WTC11 (cell line): ENCODE measurements at regions not wholly inside any gene's neighbourhood (a gene's known extent, or its start where the extent isn't known, plus 50 kb on each side); places are given as distances from the start of the nearest gene placed in this dataset.

Experiments
- ATAC-seq: fragments of 200-7000 bp; cut with Tn5 transposase; 2 replicates; pipeline ENCODE4 v1.10.0; 2021; ENCODE audit warnings: mild to moderate bottlenecking, moderate library complexity
- CTCF ChIA-PET: fragments of 300-600 bp; sonication (Branson Sonifier 250); formaldehyde crosslinking; loops from one replicate; lab custom pipeline; 2021; ENCODE audit warnings: antibody characterized with exemption; lab: Charles Lee
- POLR2A ChIA-PET: fragments of 350-600 bp; sonication (Branson Sonifier 250); formaldehyde crosslinking; loops from one replicate; lab custom pipeline; 2021; ENCODE audit warnings: antibody characterized with exemption; lab: Charles Lee
- DNase-seq: peaks from one replicate; pipeline ENCODE4 v3.0.0; 2021; ENCODE audit warnings: low spot score
- H3K27ac Mint-ChIP-seq: 2 replicates; pipeline ENCODE4 v1.8.0; 2021; ENCODE audit warnings: mixed read lengths
- H3K27me3 Mint-ChIP-seq: 2 replicates; pipeline ENCODE4 v1.8.0; 2021; ENCODE audit warnings: low read depth, mild to moderate bottlenecking, moderate library complexity, mixed read lengths
- H3K36me3 Mint-ChIP-seq: 2 replicates; pipeline ENCODE4 v1.8.0; 2021; ENCODE audit warnings: mixed read lengths
- H3K4me1 Mint-ChIP-seq: 2 replicates; pipeline ENCODE4 v1.8.0; 2022; ENCODE audit warnings: mixed read lengths
- H3K4me3 Mint-ChIP-seq: 2 replicates; pipeline ENCODE4 v1.8.0; 2021; ENCODE audit warnings: mild to moderate bottlenecking, moderate library complexity, mixed read lengths
- H3K9me3 Mint-ChIP-seq: 2 replicates; pipeline ENCODE4 v1.8.0; 2021; ENCODE audit warnings: mixed read lengths
- AFF4 ChIP-seq: sonication (generic); formaldehyde crosslinking; IDR thresholded peaks from 2 replicates; pipeline ENCODE4 v1.8.1; 2023; ENCODE audit warnings: mild to moderate bottlenecking, missing genetic modification reagents, borderline replicate concordance
- ARID4B ChIP-seq: sonication (generic); formaldehyde crosslinking; IDR thresholded peaks from 2 replicates; pipeline ENCODE4 v1.8.0; 2023; ENCODE audit warnings: missing genetic modification reagents, mild to moderate bottlenecking, borderline replicate concordance
- E2F4 ChIP-seq: sonication (generic); formaldehyde crosslinking; IDR thresholded peaks from 2 replicates; pipeline ENCODE4 v1.8.1; 2022; ENCODE audit warnings: low read depth, mild to moderate bottlenecking, moderate library complexity, missing genetic modification reagents, borderline replicate concordance
- EMX1 ChIP-seq: fragments of 250-450 bp; sonication (Bioruptor Pico); IDR thresholded peaks from 2 replicates; pipeline ENCODE4 v1.8.0; 2021; ENCODE audit warnings: mild to moderate bottlenecking
- ETV6 ChIP-seq: sonication (generic); formaldehyde crosslinking; IDR thresholded peaks from 2 replicates; pipeline ENCODE4 v1.8.1; 2022; ENCODE audit warnings: mild to moderate bottlenecking, missing genetic modification reagents
- FOXP1 ChIP-seq: sonication (generic); formaldehyde crosslinking; IDR thresholded peaks from 2 replicates; pipeline ENCODE4 v1.8.0; 2022; ENCODE audit warnings: missing genetic modification reagents, mild to moderate bottlenecking, moderate library complexity, borderline replicate concordance
- GABPB1 ChIP-seq: sonication (generic); formaldehyde crosslinking; IDR thresholded peaks from 2 replicates; pipeline ENCODE4 v1.8.1; 2023; ENCODE audit warnings: mild to moderate bottlenecking, missing genetic modification reagents
- GRHL2 ChIP-seq: fragments of 250-450 bp; sonication (Bioruptor Pico); IDR thresholded peaks from 2 replicates; pipeline ENCODE4 v1.8.0; 2022; ENCODE audit warnings: mild to moderate bottlenecking, moderate library complexity; ENCODE audit not compliant: insufficient replicate concordance, severe bottlenecking
- KAT7 ChIP-seq: sonication (generic); formaldehyde crosslinking; IDR thresholded peaks from 2 replicates; pipeline ENCODE4 v1.8.1; 2023; ENCODE audit warnings: missing genetic modification reagents, mild to moderate bottlenecking, borderline replicate concordance
- PRRX2 ChIP-seq: fragments of 250-450 bp; sonication (Bioruptor Pico); IDR thresholded peaks from 2 replicates; pipeline ENCODE4 v1.8.0; 2021; ENCODE audit warnings: mild to moderate bottlenecking
- SMAD4 ChIP-seq: sonication (generic); formaldehyde crosslinking; IDR thresholded peaks from 2 replicates; pipeline ENCODE4 v1.8.0; 2022; ENCODE audit warnings: mild to moderate bottlenecking, missing genetic modification reagents
- SP1 ChIP-seq: sonication (generic); formaldehyde crosslinking; conservative IDR thresholded peaks from 2 replicates; pipeline ENCODE4 v1.8.1; 2022; ENCODE audit warnings: missing genetic modification reagents
- ZNF232 ChIP-seq: sonication (generic); formaldehyde crosslinking; IDR thresholded peaks from 2 replicates; pipeline ENCODE4 v1.8.0; 2022; ENCODE audit warnings: mild to moderate bottlenecking, missing genetic modification reagents
- ZNF263 ChIP-seq: sonication (generic); formaldehyde crosslinking; IDR thresholded peaks from 2 replicates; pipeline ENCODE4 v1.8.1; 2022; ENCODE audit warnings: low read depth, mild to moderate bottlenecking, moderate library complexity, missing genetic modification reagents
- ZSCAN18 ChIP-seq: fragments of 250-450 bp; sonication (Bioruptor Pico); IDR thresholded peaks from 2 replicates; pipeline ENCODE4 v2.1.2; 2022; ENCODE audit warnings: mild to moderate bottlenecking, moderate library complexity
- TF ChIP-seq, protein P1 (sequence below): sonication (generic); formaldehyde crosslinking; IDR thresholded peaks from 2 replicates; pipeline ENCODE4 v1.8.0; 2023; ENCODE audit warnings: missing genetic modification reagents
- TF ChIP-seq, protein P2 (sequence below): fragments of 250-450 bp; sonication (Bioruptor Pico); IDR thresholded peaks from 2 replicates; pipeline ENCODE4 v1.8.0; 2021; ENCODE audit warnings: mild to moderate bottlenecking

- ChIA-PET CTCF (no interaction called here), POLR2A (no interaction called here)
- TF ChIP-seq PRRX2: no peak
- TF ChIP-seq SP1 (CRISPR knock-in tag): no peak
- TF ChIP-seq KAT7 (CRISPR knock-in tag): no peak
- no peak for TF ChIP-seq AFF4 (CRISPR knock-in tag)
- no peak for TF ChIP-seq E2F4
- no peak for TF ChIP-seq GABPB1
- TF ChIP-seq ETV6 (CRISPR knock-in tag): no peak
- TF ChIP-seq FOXP1 (CRISPR knock-in tag): no peak
- no peak for TF ChIP-seq ZNF232 (CRISPR knock-in tag)
- TF ChIP-seq EMX1: no peak
- TF ChIP-seq ZSCAN18 (CRISPR knock-in tag): no peak
- no peak for TF ChIP-seq ARID4B
- TF ChIP-seq, protein P1, sequence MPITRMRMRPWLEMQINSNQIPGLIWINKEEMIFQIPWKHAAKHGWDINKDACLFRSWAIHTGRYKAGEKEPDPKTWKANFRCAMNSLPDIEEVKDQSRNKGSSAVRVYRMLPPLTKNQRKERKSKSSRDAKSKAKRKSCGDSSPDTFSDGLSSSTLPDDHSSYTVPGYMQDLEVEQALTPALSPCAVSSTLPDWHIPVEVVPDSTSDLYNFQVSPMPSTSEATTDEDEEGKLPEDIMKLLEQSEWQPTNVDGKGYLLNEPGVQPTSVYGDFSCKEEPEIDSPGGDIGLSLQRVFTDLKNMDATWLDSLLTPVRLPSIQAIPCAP (CRISPR knock-in tag): no peak
- no peak for TF ChIP-seq GRHL2 (CRISPR knock-in tag)
- TF ChIP-seq ZNF263: no peak
- TF ChIP-seq, protein P2, sequence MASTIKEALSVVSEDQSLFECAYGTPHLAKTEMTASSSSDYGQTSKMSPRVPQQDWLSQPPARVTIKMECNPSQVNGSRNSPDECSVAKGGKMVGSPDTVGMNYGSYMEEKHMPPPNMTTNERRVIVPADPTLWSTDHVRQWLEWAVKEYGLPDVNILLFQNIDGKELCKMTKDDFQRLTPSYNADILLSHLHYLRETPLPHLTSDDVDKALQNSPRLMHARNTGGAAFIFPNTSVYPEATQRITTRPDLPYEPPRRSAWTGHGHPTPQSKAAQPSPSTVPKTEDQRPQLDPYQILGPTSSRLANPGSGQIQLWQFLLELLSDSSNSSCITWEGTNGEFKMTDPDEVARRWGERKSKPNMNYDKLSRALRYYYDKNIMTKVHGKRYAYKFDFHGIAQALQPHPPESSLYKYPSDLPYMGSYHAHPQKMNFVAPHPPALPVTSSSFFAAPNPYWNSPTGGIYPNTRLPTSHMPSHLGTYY (CRISPR knock-in tag): no peak
- no peak for TF ChIP-seq SMAD4
- Mint-ChIP-seq H3K27me3 (peaks cover 9% of the 10 kb centered on the region), H3K36me3 (no peaks in the 10 kb centered on the region), H3K27ac (no peak overlapping the region), H3K4me1 (peaks cover 30% of the 10 kb centered on the region), H3K4me3 (no peak overlapping the region), H3K9me3 (no peaks in the 10 kb centered on the region; the same call in 1 of the 2 replicates)
- no peak for ATAC-seq
- no peak for DNase-seq
These were observed 134.3 kb upstream of the ZMIZ1 start for GRCh38 chr10:78934532-78934898.
